HCT116 (cell line): ENCODE measurements at regions not wholly inside any gene's neighbourhood (a gene's known extent, or its start where the extent isn't known, plus 50 kb on each side); places are given as distances from the start of the nearest gene placed in this dataset.

Experiments used
- CTCF ChIP-seq, 3 experiments: fragments of 200-600 bp in 1 of 3; sonication (generic) in 1 of 3; IDR thresholded peaks in 2 of 3; conservative IDR thresholded peaks in 1 of 3; 2 replicates each; pipeline ENCODE4 v1.5.1; 2012 to 2017; ENCODE audit warnings: low read depth in 2 of 3, low read length in 2 of 3, antibody characterized with exemption in 1 of 3, borderline replicate concordance in 1 of 3, control low read depth in 1 of 3, mild to moderate bottlenecking in 1 of 3, mixed read lengths in 1 of 3, mixed run types in 1 of 3, moderate library complexity in 1 of 3; ENCODE audit not compliant: insufficient read depth in 1 of 3
- ELF1 ChIP-seq: IDR thresholded peaks from 2 replicates; pipeline ENCODE4 v1.6.1; 2012; ENCODE audit warnings: low read depth, borderline replicate concordance
- EZH2 ChIP-seq: fragments of 200-600 bp; sonication (generic); IDR thresholded peaks from 2 replicates; pipeline ENCODE4 v1.6.1; 2017; ENCODE audit warnings: antibody characterized with exemption, mixed run types
- FOSL1 ChIP-seq: IDR thresholded peaks from 2 replicates; pipeline ENCODE4 v1.6.1; 2012; ENCODE audit warnings: low read depth
- POLR2A ChIP-seq: IDR thresholded peaks from 2 replicates; pipeline ENCODE4 v1.7.0; 2011; ENCODE audit warnings: borderline replicate concordance; ENCODE audit not compliant: insufficient read depth, insufficient read length; ENCODE audit errors: extremely low read depth
- POLR2AphosphoS5 ChIP-seq: IDR thresholded peaks from 2 replicates; pipeline ENCODE4 v1.6.1; 2011; ENCODE audit warnings: mild to moderate bottlenecking, low read depth, low read length, moderate library complexity
- SP1 ChIP-seq: IDR thresholded peaks from 2 replicates; pipeline ENCODE4 v1.6.1; 2012; ENCODE audit warnings: low read depth
- TF ChIP-seq, protein P1 (sequence below): IDR thresholded peaks from 2 replicates; pipeline ENCODE4 v1.6.1; 2012; ENCODE audit warnings: low read depth

DNA sequence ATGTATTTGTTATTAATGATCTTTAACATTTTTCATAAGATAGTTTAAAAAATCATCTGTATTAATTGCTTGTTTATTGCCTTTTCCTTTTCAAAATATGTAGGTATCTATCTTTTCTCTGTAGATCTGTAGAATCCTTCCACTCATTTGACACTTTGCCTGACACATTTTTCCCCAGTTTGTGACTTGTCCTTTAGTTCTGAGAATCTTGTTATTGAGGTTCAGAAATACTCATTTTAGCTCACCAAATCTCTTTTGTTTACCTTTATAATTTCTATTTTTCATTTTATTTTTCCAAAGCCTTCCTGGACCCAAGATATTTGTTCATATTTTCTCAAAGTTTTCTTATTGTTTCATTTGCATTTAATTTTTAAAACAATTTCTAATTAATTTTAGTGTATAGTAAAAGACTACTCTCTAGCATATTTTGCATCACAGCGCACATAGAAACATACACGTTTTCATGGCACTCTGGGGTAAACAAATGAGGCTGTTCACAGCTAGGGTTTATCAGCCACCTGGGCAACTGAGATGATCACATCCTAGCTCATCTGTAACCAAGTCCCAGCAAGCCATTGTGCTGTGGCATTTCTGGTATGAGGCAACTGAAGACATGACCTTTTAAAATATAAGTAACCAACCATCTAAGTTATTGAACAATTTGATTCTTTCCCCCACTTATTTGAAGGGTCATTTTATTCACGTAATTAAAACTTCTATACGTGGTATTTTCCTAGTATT is 275.7 kb downstream of the ADGB start:
- TF ChIP-seq CTCF (IDR thresholded peaks at IDR 0.05 in 2 of 3, conservative IDR thresholded peaks at IDR 0.05 in 1 of 3; ENCODE audit: borderline replicate concordance in 1 of 3, insufficient read depth in 1 of 3, low read depth in 2 of 3, low read length in 2 of 3) (no peak), EZH2 (no peak), POLR2A (no peak), SP1 (no peak), POLR2AphosphoS5 (no peak), FOSL1 (no peak), ELF1 (no peak)
- TF ChIP-seq, protein P1, sequence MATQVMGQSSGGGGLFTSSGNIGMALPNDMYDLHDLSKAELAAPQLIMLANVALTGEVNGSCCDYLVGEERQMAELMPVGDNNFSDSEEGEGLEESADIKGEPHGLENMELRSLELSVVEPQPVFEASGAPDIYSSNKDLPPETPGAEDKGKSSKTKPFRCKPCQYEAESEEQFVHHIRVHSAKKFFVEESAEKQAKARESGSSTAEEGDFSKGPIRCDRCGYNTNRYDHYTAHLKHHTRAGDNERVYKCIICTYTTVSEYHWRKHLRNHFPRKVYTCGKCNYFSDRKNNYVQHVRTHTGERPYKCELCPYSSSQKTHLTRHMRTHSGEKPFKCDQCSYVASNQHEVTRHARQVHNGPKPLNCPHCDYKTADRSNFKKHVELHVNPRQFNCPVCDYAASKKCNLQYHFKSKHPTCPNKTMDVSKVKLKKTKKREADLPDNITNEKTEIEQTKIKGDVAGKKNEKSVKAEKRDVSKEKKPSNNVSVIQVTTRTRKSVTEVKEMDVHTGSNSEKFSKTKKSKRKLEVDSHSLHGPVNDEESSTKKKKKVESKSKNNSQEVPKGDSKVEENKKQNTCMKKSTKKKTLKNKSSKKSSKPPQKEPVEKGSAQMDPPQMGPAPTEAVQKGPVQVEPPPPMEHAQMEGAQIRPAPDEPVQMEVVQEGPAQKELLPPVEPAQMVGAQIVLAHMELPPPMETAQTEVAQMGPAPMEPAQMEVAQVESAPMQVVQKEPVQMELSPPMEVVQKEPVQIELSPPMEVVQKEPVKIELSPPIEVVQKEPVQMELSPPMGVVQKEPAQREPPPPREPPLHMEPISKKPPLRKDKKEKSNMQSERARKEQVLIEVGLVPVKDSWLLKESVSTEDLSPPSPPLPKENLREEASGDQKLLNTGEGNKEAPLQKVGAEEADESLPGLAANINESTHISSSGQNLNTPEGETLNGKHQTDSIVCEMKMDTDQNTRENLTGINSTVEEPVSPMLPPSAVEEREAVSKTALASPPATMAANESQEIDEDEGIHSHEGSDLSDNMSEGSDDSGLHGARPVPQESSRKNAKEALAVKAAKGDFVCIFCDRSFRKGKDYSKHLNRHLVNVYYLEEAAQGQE = no peak
